ENCODE measurements at regions not wholly inside any gene's neighbourhood (a gene's known extent, or its start where the extent isn't known, plus 50 kb on each side); places are given as distances from the start of the nearest gene placed in this dataset.

- WGBS (ENCODE audit: extremely low coverage, insufficient coverage, insufficient read length): no CpG with 5 or more reads among the region's 3 CpGs
- Histone ChIP-seq H3K4ac (ENCODE audit: low read depth, low read length) (no peak overlapping the region), H2BK12ac (ENCODE audit: low read length) (no peak overlapping the region), H3K27ac (ENCODE audit: low read depth, low read length) (no peak overlapping the region), H2BK5ac (ENCODE audit: low read depth, low read length, poor library complexity) (no peak overlapping the region), H2AFZ (ENCODE audit: insufficient read depth, low read length, poor library complexity) (no peak overlapping the region), H3K4me2 (ENCODE audit: low read length) (no peak overlapping the region), H3K4me1 (ENCODE audit: control insufficient read depth in 1 of 2, insufficient read depth in 2 of 2, low read length in 2 of 2) (no peaks in the 10 kb centered on the region), H3K4me3 (ENCODE audit: low read depth, low read length) (no peak overlapping the region), H3K9ac (ENCODE audit: low read length) (no peak overlapping the region), H3K36me3 (ENCODE audit: control insufficient read depth in 1 of 2, insufficient read depth in 2 of 2, low read length in 2 of 2) (no peaks in the 10 kb centered on the region), H2AK5ac (ENCODE audit: low read length) (no peak overlapping the region), H3K27me3 (ENCODE audit: insufficient read depth, low read length) (no peaks in the 10 kb centered on the region), H3K9me3 (ENCODE audit: insufficient read depth, low read depth, low read length) (no peaks in the 10 kb centered on the region), H3K79me1 (ENCODE audit: low read length) (no peaks in the 10 kb centered on the region), H3K14ac (ENCODE audit: low read length) (no peak overlapping the region), H3K18ac (ENCODE audit: low read length) (no peak overlapping the region), H2BK120ac (ENCODE audit: insufficient read depth, low read length, poor library complexity) (no peak overlapping the region), H3K23ac (ENCODE audit: low read length) (no peak overlapping the region), H4K91ac (ENCODE audit: low read depth, low read length) (no peak overlapping the region), H3K79me2 (ENCODE audit: control insufficient read depth, insufficient read depth, low read length, poor library complexity) (no peaks in the 10 kb centered on the region), H4K8ac (ENCODE audit: low read depth, low read length) (no peak overlapping the region), H4K12ac (ENCODE audit: low read depth, low read length) (no peak overlapping the region)
- DNase-seq: no peak
These were observed 150.8 kb downstream of the SOX2 start for GRCh38 chr3:181862502-181862901.

- H2BK120ac ChIP-seq (ENCODE audit: insufficient read depth, low read length, poor library complexity): no peak overlapping the region
- no peaks in the 10 kb centered on the region for H3K9me3 ChIP-seq (ENCODE audit: insufficient read depth, low read depth, low read length)
- DNase-seq: no peak
- H4K8ac ChIP-seq (ENCODE audit: low read depth, low read length): no peak overlapping the region
- no peak overlapping the region for H3K4ac ChIP-seq (ENCODE audit: low read depth, low read length)
- H3K27ac ChIP-seq (ENCODE audit: low read depth, low read length): no peak overlapping the region
- H3K36me3 ChIP-seq (ENCODE audit: control insufficient read depth in 1 of 2, insufficient read depth in 2 of 2, low read length in 2 of 2): no peaks in the 10 kb centered on the region
- no peak overlapping the region for H4K12ac ChIP-seq (ENCODE audit: low read depth, low read length)
- H2BK12ac ChIP-seq (ENCODE audit: low read length): no peak overlapping the region
- H3K79me2 ChIP-seq (ENCODE audit: control insufficient read depth, insufficient read depth, low read length, poor library complexity): no peaks in the 10 kb centered on the region
- no peak overlapping the region for H3K9ac ChIP-seq (ENCODE audit: low read length)
- no peaks in the 10 kb centered on the region for H3K79me1 ChIP-seq (ENCODE audit: low read length)
- H2AK5ac ChIP-seq (ENCODE audit: low read length): no peak overlapping the region
- peaks cover 0 to 3% of the 10 kb centered on the region in 2 experiments for H3K4me1 ChIP-seq (ENCODE audit: control insufficient read depth in 1 of 2, insufficient read depth in 2 of 2, low read length in 2 of 2)
- H3K18ac ChIP-seq (ENCODE audit: low read length): no peak overlapping the region
- no CpG with 5 or more reads among the region's 4 CpGs for WGBS (ENCODE audit: extremely low coverage, insufficient coverage, insufficient read length)
- H3K27me3 ChIP-seq (ENCODE audit: insufficient read depth, low read length): no peaks in the 10 kb centered on the region
- no peak overlapping the region for H3K4me3 ChIP-seq (ENCODE audit: low read depth, low read length)
- H3K4me2 ChIP-seq (ENCODE audit: low read length): no peak overlapping the region
- H3K23ac ChIP-seq (ENCODE audit: low read length): no peak overlapping the region
- H2AFZ ChIP-seq (ENCODE audit: insufficient read depth, low read length, poor library complexity): no peak overlapping the region
- no peak overlapping the region for H2BK5ac ChIP-seq (ENCODE audit: low read depth, low read length, poor library complexity)
- H3K14ac ChIP-seq (ENCODE audit: low read length): no peak overlapping the region
- no peak overlapping the region for H4K91ac ChIP-seq (ENCODE audit: low read depth, low read length)
These were observed 156.9 kb downstream of the SOX2 start for GRCh38 chr3:181868576-181869082.

GRCh38 chr3:181872887-181873286 is 161.2 kb downstream of the SOX2 start:
- Histone ChIP-seq H3K18ac (ENCODE audit: low read length) (no peak overlapping the region), H3K79me2 (ENCODE audit: control insufficient read depth, insufficient read depth, low read length, poor library complexity) (no peaks in the 10 kb centered on the region), H2BK120ac (ENCODE audit: insufficient read depth, low read length, poor library complexity) (no peak overlapping the region), H3K4me2 (ENCODE audit: low read length) (no peak overlapping the region), H2BK5ac (ENCODE audit: low read depth, low read length, poor library complexity) (no peak overlapping the region), H4K8ac (ENCODE audit: low read depth, low read length) (no peak overlapping the region), H3K9me3 (ENCODE audit: insufficient read depth, low read depth, low read length) (no peaks in the 10 kb centered on the region), H4K91ac (ENCODE audit: low read depth, low read length) (no peak overlapping the region), H2AK5ac (ENCODE audit: low read length) (no peak overlapping the region), H3K23ac (ENCODE audit: low read length) (no peak overlapping the region), H3K9ac (ENCODE audit: low read length) (no peak overlapping the region), H3K4me1 (ENCODE audit: control insufficient read depth in 1 of 2, insufficient read depth in 2 of 2, low read length in 2 of 2) (peaks cover 0 to 3% of the 10 kb centered on the region in 2 experiments), H2BK12ac (ENCODE audit: low read length) (no peak overlapping the region), H3K27ac (ENCODE audit: low read depth, low read length) (no peak overlapping the region), H3K4me3 (ENCODE audit: low read depth, low read length) (no peak overlapping the region), H3K27me3 (ENCODE audit: insufficient read depth, low read length) (no peaks in the 10 kb centered on the region), H3K36me3 (ENCODE audit: control insufficient read depth in 1 of 2, insufficient read depth in 2 of 2, low read length in 2 of 2) (no peaks in the 10 kb centered on the region), H3K14ac (ENCODE audit: low read length) (no peak overlapping the region), H2AFZ (ENCODE audit: insufficient read depth, low read length, poor library complexity) (no peak overlapping the region), H3K79me1 (ENCODE audit: low read length) (no peaks in the 10 kb centered on the region), H4K12ac (ENCODE audit: low read depth, low read length) (no peak overlapping the region), H3K4ac (ENCODE audit: low read depth, low read length) (no peak overlapping the region)
- WGBS (ENCODE audit: extremely low coverage, insufficient coverage, insufficient read length): no CpG with 5 or more reads among the region's 1 CpG
- no peak for DNase-seq

GRCh38 chr3:181879926-181880325 is 168.2 kb downstream of the SOX2 start:
- Histone ChIP-seq H4K12ac (ENCODE audit: low read depth, low read length) (no peak overlapping the region), H2BK12ac (ENCODE audit: low read length) (no peak overlapping the region), H3K23ac (ENCODE audit: low read length) (no peak overlapping the region), H3K9ac (ENCODE audit: low read length) (no peak overlapping the region), H3K4me3 (ENCODE audit: low read depth, low read length) (no peak overlapping the region), H2AFZ (ENCODE audit: insufficient read depth, low read length, poor library complexity) (no peak overlapping the region), H2AK5ac (ENCODE audit: low read length) (no peak overlapping the region), H4K91ac (ENCODE audit: low read depth, low read length) (no peak overlapping the region), H2BK5ac (ENCODE audit: low read depth, low read length, poor library complexity) (no peak overlapping the region), H3K27me3 (ENCODE audit: insufficient read depth, low read length) (no peaks in the 10 kb centered on the region), H3K14ac (ENCODE audit: low read length) (no peak overlapping the region), H3K4ac (ENCODE audit: low read depth, low read length) (no peak overlapping the region), H3K79me1 (ENCODE audit: low read length) (no peaks in the 10 kb centered on the region), H3K36me3 (ENCODE audit: control insufficient read depth in 1 of 2, insufficient read depth in 2 of 2, low read length in 2 of 2) (no peaks in the 10 kb centered on the region), H3K4me2 (ENCODE audit: low read length) (no peak overlapping the region), H3K79me2 (ENCODE audit: control insufficient read depth, insufficient read depth, low read length, poor library complexity) (no peaks in the 10 kb centered on the region), H2BK120ac (ENCODE audit: insufficient read depth, low read length, poor library complexity) (no peak overlapping the region), H3K9me3 (ENCODE audit: insufficient read depth, low read depth, low read length) (no peaks in the 10 kb centered on the region), H3K27ac (ENCODE audit: low read depth, low read length) (no peak overlapping the region), H3K4me1 (ENCODE audit: control insufficient read depth in 1 of 2, insufficient read depth in 2 of 2, low read length in 2 of 2) (no peaks in the 10 kb centered on the region), H4K8ac (ENCODE audit: low read depth, low read length) (no peak overlapping the region), H3K18ac (ENCODE audit: low read length) (no peak overlapping the region)
- DNase-seq: no peak
- no CpG with 5 or more reads among the region's 1 CpG for WGBS (ENCODE audit: extremely low coverage, insufficient coverage, insufficient read length)
